ENCODE measurements at regions not wholly inside any gene's neighbourhood (a gene's known extent, or its start where the extent isn't known, plus 50 kb on each side); places are given as distances from the start of the nearest gene placed in this dataset.

DNA sequence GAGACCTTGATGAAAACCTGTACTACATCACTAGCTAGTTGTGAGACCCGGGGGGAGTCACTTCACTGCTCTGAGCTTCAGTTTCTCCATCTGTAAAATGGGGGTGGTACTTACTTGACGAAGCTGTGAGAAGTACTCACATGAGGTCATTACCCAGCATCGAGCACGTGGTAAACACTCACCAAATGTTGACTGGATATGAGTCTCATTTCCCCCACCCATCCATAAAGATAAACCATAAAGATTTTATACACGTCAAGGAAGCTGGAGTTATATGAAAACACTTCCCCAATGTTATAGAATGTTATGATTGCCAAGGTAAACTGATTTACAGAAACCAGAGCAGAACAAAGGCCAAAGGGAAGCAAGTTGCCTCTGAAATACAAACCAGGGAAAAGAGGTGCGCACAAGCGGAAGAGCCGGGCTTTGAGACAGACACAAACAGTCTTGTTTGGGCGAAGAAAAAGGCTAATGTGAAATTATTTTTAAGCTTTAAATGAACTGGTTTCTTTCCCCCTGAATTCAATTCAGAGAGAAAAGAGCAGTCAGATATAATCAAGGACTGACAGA, 536.8 kb downstream of the MED13L start:
- Histone ChIP-seq H3K4me3 (ENCODE audit: low read depth in 1 of 5, low read length in 5 of 5) (no peak overlapping the region), H3K36me3 (ENCODE audit: control insufficient read depth in 5 of 5, insufficient read depth in 5 of 5, low read length in 5 of 5) (no peaks in the 10 kb centered on the region), H3K27ac (ENCODE audit: low read depth, low read length) (no peak overlapping the region), H3K9ac (ENCODE audit: low read length in 5 of 5) (no peak overlapping the region), H3K27me3 (ENCODE audit: control insufficient read depth in 5 of 5, insufficient read depth in 4 of 5, low read length in 5 of 5) (no peaks in the 10 kb centered on the region), H3K9me3 (ENCODE audit: control insufficient read depth in 5 of 5, low read length in 5 of 5) (peaks cover 0 to 2% (median 0%) of the 10 kb centered on the region in 5 donors), H3K4me1 (ENCODE audit: control insufficient read depth in 5 of 5, insufficient read depth in 5 of 5, low read length in 5 of 5) (no peaks in the 10 kb centered on the region)

DNA sequence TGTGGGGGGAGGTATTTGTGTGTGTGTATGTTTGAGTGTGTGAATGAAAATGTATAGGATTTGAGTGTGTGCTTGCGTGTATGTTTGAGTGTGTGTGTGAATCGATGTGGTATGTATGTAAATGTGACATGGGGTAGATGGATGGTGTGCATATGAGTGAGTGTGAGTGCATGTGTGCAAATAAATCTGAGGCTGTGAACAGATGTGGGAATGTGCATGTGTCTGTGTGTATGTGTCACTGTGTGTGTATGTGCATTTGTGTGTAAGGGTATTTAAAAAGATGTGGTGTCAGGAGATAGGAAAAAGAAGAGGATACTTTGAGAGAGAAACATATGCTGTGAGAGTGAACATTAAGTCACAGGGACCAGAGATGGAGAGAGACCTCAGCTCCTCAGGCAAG, 539.6 kb downstream of the MED13L start:
- Histone ChIP-seq H3K27me3 (ENCODE audit: control insufficient read depth in 5 of 5, insufficient read depth in 4 of 5, low read length in 5 of 5) (no peaks in the 10 kb centered on the region), H3K4me1 (ENCODE audit: control insufficient read depth in 5 of 5, insufficient read depth in 5 of 5, low read length in 5 of 5) (no peaks in the 10 kb centered on the region), H3K9ac (ENCODE audit: low read length in 5 of 5) (no peak overlapping the region), H3K36me3 (ENCODE audit: control insufficient read depth in 5 of 5, insufficient read depth in 5 of 5, low read length in 5 of 5) (no peaks in the 10 kb centered on the region), H3K4me3 (ENCODE audit: low read depth in 1 of 5, low read length in 5 of 5) (no peak overlapping the region), H3K27ac (ENCODE audit: low read depth, low read length) (no peak overlapping the region), H3K9me3 (ENCODE audit: control insufficient read depth in 5 of 5, low read length in 5 of 5) (no peaks in the 10 kb centered on the region)

DNA sequence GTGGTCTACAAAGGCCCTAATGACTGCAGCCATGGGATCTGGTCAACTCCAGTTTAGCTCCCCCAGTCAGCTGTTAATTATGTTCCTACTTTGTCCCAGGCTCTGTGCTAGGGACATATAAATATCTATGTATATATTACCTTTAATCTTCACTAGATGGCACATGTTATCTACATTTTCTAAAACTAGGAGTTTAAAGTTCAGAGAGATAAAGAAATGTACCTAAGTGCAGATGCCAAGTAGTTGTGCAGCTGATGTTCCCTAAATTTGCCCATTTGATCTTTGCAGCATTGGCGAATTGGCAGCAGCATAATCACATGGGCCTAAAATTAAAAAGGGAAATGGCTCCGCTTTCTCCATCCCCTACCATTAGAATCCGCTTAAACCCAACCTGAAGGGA, 541.1 kb downstream of the MED13L start:
- H3K9ac ChIP-seq (ENCODE audit: low read length in 5 of 5) = no peak overlapping the region
- H3K9me3 ChIP-seq (ENCODE audit: control insufficient read depth in 5 of 5, low read length in 5 of 5) = no peaks in the 10 kb centered on the region
- H3K27me3 ChIP-seq (ENCODE audit: control insufficient read depth in 5 of 5, insufficient read depth in 4 of 5, low read length in 5 of 5) = no peaks in the 10 kb centered on the region
- H3K27ac ChIP-seq (ENCODE audit: low read depth, low read length) = no peak overlapping the region
- no peaks in the 10 kb centered on the region for H3K36me3 ChIP-seq (ENCODE audit: control insufficient read depth in 5 of 5, insufficient read depth in 5 of 5, low read length in 5 of 5)
- no peak overlapping the region for H3K4me3 ChIP-seq (ENCODE audit: low read depth in 1 of 5, low read length in 5 of 5)
- no peaks in the 10 kb centered on the region for H3K4me1 ChIP-seq (ENCODE audit: control insufficient read depth in 5 of 5, insufficient read depth in 5 of 5, low read length in 5 of 5)

DNA sequence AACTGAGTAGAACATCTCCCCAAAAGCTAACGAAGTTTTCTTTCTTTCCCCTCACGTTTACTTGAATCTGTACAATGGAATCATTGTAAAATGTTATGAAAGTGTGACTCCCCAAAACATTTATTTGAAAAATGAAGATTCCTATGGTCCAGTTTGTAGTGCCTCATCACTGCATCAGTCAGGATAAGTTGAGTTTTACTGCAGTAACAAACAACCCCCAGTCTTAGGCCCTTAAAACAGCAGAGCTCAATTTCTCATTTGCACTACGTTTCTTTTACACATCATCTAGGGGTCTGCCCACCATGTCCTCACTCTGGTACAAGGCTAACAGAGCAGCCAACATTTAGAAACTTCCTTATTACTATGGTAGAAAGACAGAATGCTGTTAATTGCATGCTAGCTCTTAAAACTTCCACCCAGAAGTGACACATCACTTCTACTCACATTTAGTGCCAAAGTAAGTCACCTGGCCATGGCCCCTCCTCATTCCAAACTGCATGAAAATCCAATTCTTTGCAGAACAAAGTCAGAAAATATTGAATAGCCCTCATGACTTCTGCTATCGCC, 546.4 kb downstream of the MED13L start:
- Histone ChIP-seq H3K4me1 (ENCODE audit: control insufficient read depth in 5 of 5, insufficient read depth in 5 of 5, low read length in 5 of 5) (no peaks in the 10 kb centered on the region), H3K4me3 (ENCODE audit: low read depth in 1 of 5, low read length in 5 of 5) (no peak overlapping the region), H3K9ac (ENCODE audit: low read length in 5 of 5) (no peak overlapping the region), H3K36me3 (ENCODE audit: control insufficient read depth in 5 of 5, insufficient read depth in 5 of 5, low read length in 5 of 5) (no peaks in the 10 kb centered on the region), H3K27me3 (ENCODE audit: control insufficient read depth in 5 of 5, insufficient read depth in 4 of 5, low read length in 5 of 5) (no peaks in the 10 kb centered on the region), H3K9me3 (ENCODE audit: control insufficient read depth in 5 of 5, low read length in 5 of 5) (no peaks in the 10 kb centered on the region), H3K27ac (ENCODE audit: low read depth, low read length) (no peak overlapping the region)

DNA sequence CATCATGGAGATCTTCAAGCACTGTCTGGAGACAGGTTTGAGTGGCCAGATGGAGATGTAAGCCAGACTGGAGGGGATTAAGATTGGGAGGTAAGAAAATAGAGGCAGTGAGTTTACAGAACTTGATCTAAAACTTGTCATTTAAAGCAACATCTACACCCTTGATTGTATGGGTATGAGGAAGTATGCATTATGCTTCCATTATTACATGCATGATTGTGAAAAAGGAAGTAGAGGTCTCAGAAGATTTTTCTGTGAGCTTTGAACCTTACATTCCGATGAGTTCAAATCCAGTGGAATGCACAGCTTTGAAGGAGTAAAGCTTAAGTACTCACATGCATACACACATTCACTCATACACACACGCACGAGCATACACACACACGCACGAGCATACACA, 550.8 kb downstream of the MED13L start:
- H3K4me1 ChIP-seq (ENCODE audit: control insufficient read depth in 5 of 5, insufficient read depth in 5 of 5, low read length in 5 of 5) = no peaks in the 10 kb centered on the region
- no peak overlapping the region for H3K27ac ChIP-seq (ENCODE audit: low read depth, low read length)
- H3K36me3 ChIP-seq (ENCODE audit: control insufficient read depth in 5 of 5, insufficient read depth in 5 of 5, low read length in 5 of 5) = no peaks in the 10 kb centered on the region
- no peak overlapping the region for H3K4me3 ChIP-seq (ENCODE audit: low read depth in 1 of 5, low read length in 5 of 5)
- H3K27me3 ChIP-seq (ENCODE audit: control insufficient read depth in 5 of 5, insufficient read depth in 4 of 5, low read length in 5 of 5) = no peaks in the 10 kb centered on the region
- no peaks in the 10 kb centered on the region for H3K9me3 ChIP-seq (ENCODE audit: control insufficient read depth in 5 of 5, low read length in 5 of 5)
- no peak overlapping the region for H3K9ac ChIP-seq (ENCODE audit: low read length in 5 of 5)

DNA sequence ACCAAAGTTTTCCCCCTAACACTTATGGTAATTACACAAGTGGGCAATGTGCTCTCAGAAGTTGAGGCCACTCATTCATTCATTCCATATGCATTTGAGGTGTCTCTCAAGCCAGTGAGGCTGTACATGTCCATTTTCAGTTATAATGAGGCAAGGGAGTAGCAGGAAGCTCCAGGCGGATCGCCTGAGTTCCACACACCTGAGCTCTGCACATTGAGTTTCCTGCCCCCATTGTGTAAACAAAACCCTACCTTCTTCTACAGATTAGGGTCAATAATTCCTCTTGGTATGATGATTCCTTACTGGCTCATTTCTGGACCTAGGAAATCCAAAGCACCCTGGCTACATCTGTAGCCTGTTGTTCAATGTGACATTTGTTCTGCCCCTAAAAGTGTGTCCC, 555.3 kb downstream of the MED13L start:
- Histone ChIP-seq H3K4me1 (ENCODE audit: control insufficient read depth in 5 of 5, insufficient read depth in 5 of 5, low read length in 5 of 5) (no peaks in the 10 kb centered on the region), H3K9ac (ENCODE audit: low read length in 5 of 5) (no peak overlapping the region), H3K4me3 (ENCODE audit: low read depth in 1 of 5, low read length in 5 of 5) (no peak overlapping the region), H3K27me3 (ENCODE audit: control insufficient read depth in 5 of 5, insufficient read depth in 4 of 5, low read length in 5 of 5) (peaks cover 0 to 3% (median 0%) of the 10 kb centered on the region in 5 donors), H3K36me3 (ENCODE audit: control insufficient read depth in 5 of 5, insufficient read depth in 5 of 5, low read length in 5 of 5) (no peaks in the 10 kb centered on the region), H3K9me3 (ENCODE audit: control insufficient read depth in 5 of 5, low read length in 5 of 5) (no peaks in the 10 kb centered on the region), H3K27ac (ENCODE audit: low read depth, low read length) (no peak overlapping the region)

DNA sequence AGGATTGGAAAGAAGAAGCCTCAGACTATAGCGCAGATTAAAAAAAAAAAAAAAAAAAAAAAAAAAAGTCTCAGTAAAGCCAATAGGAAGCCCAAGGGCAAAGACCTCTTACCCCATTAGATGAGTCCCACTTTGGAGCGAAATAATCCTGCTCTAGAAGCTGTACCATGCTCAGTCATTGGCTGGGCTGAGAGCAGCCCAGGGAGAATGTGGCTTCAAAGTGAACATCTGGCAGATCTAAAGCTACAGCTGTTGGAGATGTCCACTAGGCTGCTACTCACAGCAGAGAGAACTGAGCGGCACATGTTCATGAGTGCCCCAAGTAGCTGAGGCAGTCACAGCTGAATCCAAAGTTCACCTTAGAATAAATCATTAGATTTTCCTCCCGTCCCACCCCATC, 560.9 kb downstream of the MED13L start:
- Histone ChIP-seq H3K36me3 (ENCODE audit: control insufficient read depth in 5 of 5, insufficient read depth in 5 of 5, low read length in 5 of 5) (no peaks in the 10 kb centered on the region), H3K27me3 (ENCODE audit: control insufficient read depth in 5 of 5, insufficient read depth in 4 of 5, low read length in 5 of 5) (peaks cover 0 to 6% (median 0%) of the 10 kb centered on the region in 5 donors), H3K9me3 (ENCODE audit: control insufficient read depth in 5 of 5, low read length in 5 of 5) (peaks cover 0 to 4% (median 0%) of the 10 kb centered on the region in 5 donors), H3K9ac (ENCODE audit: low read length in 5 of 5) (no peak overlapping the region), H3K4me1 (ENCODE audit: control insufficient read depth in 5 of 5, insufficient read depth in 5 of 5, low read length in 5 of 5) (no peaks in the 10 kb centered on the region), H3K4me3 (ENCODE audit: low read depth in 1 of 5, low read length in 5 of 5) (no peak overlapping the region), H3K27ac (ENCODE audit: low read depth, low read length) (no peak overlapping the region)

DNA sequence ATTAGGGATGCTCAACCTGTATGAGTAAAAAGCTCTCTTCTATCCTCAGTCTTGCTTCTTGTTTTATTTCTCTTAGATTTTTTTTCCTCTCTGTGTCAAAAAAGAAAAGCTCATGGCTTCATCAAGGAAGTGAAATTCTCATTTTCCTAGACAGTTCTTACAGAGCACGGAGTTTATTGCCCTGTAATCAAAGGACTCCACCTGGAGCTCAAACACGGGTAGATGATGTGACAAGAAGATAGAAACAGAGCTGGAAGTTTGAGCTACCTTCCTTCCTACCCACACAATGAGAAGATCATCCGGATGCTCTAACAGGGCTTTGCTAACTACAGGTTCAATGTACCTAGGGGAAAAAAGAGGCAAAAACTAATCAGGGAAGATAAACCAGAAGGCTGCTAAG, 564.8 kb downstream of the MED13L start:
- Histone ChIP-seq H3K27ac (ENCODE audit: low read depth, low read length) (no peak overlapping the region), H3K9ac (ENCODE audit: low read length in 5 of 5) (no peak overlapping the region), H3K36me3 (ENCODE audit: control insufficient read depth in 5 of 5, insufficient read depth in 5 of 5, low read length in 5 of 5) (no peaks in the 10 kb centered on the region), H3K9me3 (ENCODE audit: control insufficient read depth in 5 of 5, low read length in 5 of 5) (peaks cover 0 to 4% (median 0%) of the 10 kb centered on the region in 5 donors), H3K4me3 (ENCODE audit: low read depth in 1 of 5, low read length in 5 of 5) (no peak overlapping the region), H3K27me3 (ENCODE audit: control insufficient read depth in 5 of 5, insufficient read depth in 4 of 5, low read length in 5 of 5) (peaks cover 0 to 6% (median 0%) of the 10 kb centered on the region in 5 donors), H3K4me1 (ENCODE audit: control insufficient read depth in 5 of 5, insufficient read depth in 5 of 5, low read length in 5 of 5) (peaks cover 3 to 20% (median 17%) of the 10 kb centered on the region in 5 donors)

DNA sequence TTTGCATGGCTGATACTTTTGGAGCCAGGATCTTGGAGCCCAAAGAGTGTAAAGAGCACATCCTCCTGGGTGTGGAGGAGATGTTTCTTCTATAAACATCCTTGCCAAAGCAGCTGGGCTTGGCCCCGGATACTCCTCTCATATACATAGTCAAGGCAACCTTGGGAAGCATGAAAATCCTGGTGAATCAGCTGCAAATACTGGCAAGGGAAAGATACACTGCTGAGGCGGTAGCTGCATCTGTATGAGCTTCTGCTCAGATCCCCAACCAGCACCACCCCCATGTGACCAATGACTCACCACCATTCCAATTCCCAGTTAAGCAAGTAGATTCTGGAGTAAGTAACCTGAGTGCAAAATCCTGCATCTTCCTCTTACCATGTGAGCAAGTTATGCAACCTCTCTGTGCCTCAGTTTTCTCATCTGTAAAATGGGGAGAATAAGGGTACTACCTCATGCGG, 567.4 kb downstream of the MED13L start:
- no peak overlapping the region for H3K9ac ChIP-seq (ENCODE audit: low read length in 5 of 5)
- peak overlapping the region; percentile 1 for H3K27ac ChIP-seq (ENCODE audit: low read depth, low read length)
- H3K9me3 ChIP-seq (ENCODE audit: control insufficient read depth in 5 of 5, low read length in 5 of 5) = peaks cover 0 to 4% (median 0%) of the 10 kb centered on the region in 5 donors
- no peak overlapping the region for H3K4me3 ChIP-seq (ENCODE audit: low read depth in 1 of 5, low read length in 5 of 5)
- peaks cover 3 to 20% (median 17%) of the 10 kb centered on the region in 5 donors for H3K4me1 ChIP-seq (ENCODE audit: control insufficient read depth in 5 of 5, insufficient read depth in 5 of 5, low read length in 5 of 5)
- peaks cover 0 to under 1% (median 0%) of the 10 kb centered on the region in 5 donors for H3K27me3 ChIP-seq (ENCODE audit: control insufficient read depth in 5 of 5, insufficient read depth in 4 of 5, low read length in 5 of 5)
- H3K36me3 ChIP-seq (ENCODE audit: control insufficient read depth in 5 of 5, insufficient read depth in 5 of 5, low read length in 5 of 5) = no peaks in the 10 kb centered on the region

DNA sequence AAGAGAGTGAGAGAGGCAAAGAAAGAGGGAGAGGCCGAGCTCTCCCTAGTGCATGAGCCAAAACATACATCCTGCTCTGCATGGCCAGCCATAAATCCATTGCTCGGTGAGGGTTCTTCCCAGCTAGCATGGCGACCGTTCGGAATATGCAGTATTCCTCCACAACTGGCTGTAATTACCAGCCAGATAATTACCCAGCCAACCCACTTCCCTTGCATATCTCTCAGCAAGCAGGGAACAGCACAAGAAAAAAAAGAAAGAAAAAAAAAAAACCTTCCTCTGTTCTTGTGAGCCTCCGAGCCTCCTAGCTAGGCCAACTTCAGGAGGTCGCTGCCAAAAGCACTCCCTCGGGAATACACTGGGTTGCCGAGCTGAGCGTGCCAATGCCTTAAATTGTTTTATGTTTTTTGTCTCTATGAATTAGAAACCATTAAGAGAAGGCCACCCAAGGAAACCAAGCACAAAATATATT, 567.9 kb downstream of the MED13L start:
- H3K4me1 ChIP-seq (ENCODE audit: control insufficient read depth in 5 of 5, insufficient read depth in 5 of 5, low read length in 5 of 5) = peaks cover 3 to 20% (median 17%) of the 10 kb centered on the region in 5 donors
- no peaks in the 10 kb centered on the region for H3K36me3 ChIP-seq (ENCODE audit: control insufficient read depth in 5 of 5, insufficient read depth in 5 of 5, low read length in 5 of 5)
- peaks cover 0 to 4% (median 0%) of the 10 kb centered on the region in 5 donors for H3K9me3 ChIP-seq (ENCODE audit: control insufficient read depth in 5 of 5, low read length in 5 of 5)
- H3K9ac ChIP-seq (ENCODE audit: low read length in 5 of 5) = no peak overlapping the region
- H3K27ac ChIP-seq (ENCODE audit: low read depth, low read length) = peak overlapping the region; percentile 1
- H3K4me3 ChIP-seq (ENCODE audit: low read depth in 1 of 5, low read length in 5 of 5) = peak overlapping the region in 1 of 5 donors; percentile 13
- no peaks in the 10 kb centered on the region for H3K27me3 ChIP-seq (ENCODE audit: control insufficient read depth in 5 of 5, insufficient read depth in 4 of 5, low read length in 5 of 5)
